Left cardiac atrium (tissue), 4 donors: ENCODE measurements at regions not wholly inside any gene's neighbourhood (a gene's known extent, or its start where the extent isn't known, plus 50 kb on each side); places are given as distances from the start of the nearest gene placed in this dataset.

Source experiments
- ATAC-seq, 2 donors: fragments of 200-7000 bp; cut with Tn5 transposase; one replicate each; pipeline ENCODE4 v1.9.1; 2020; ENCODE audit warnings: mild to moderate bottlenecking in 2 of 2, moderate library complexity in 2 of 2
- DNase-seq: peaks from one replicate; pipeline ENCODE4 v3.0.0-alpha.2; 2020
- intact Hi-C, 2 donors: fragments of 100-400 bp; cut with DNase I; formaldehyde crosslinking; loops; one replicate each; pipeline versions ENCODE4 v1.14.1 to v1.15.1; 2022 to 2023
- donor health status: DM: no; HTN: yes; CAD: no.
- donor health status: DM: no; HTN: yes; CAD: no; lungs with severe emphysema.
- donor health status: DM: yes; HTN: yes; CAD: no.
- donor health status: Dilated cardiomyopathy.

GRCh38 chr2:139260052-139260430 is 479.9 kb upstream of the NXPH2 start:
- no peak for ATAC-seq
- intact Hi-C loops = no loop called here
- DNase-seq = no peak

GRCh38 chr2:139259422-139260051 is 479.3 kb upstream of the NXPH2 start:
- intact Hi-C loops = no loop called here
- no peak for ATAC-seq
- no peak for DNase-seq

- no peak for DNase-seq
- intact Hi-C loops = no loop called here
- no peak for ATAC-seq
Observed at GRCh38 chr2:139241286-139241685, 461.1 kb upstream of the NXPH2 start.

DNA sequence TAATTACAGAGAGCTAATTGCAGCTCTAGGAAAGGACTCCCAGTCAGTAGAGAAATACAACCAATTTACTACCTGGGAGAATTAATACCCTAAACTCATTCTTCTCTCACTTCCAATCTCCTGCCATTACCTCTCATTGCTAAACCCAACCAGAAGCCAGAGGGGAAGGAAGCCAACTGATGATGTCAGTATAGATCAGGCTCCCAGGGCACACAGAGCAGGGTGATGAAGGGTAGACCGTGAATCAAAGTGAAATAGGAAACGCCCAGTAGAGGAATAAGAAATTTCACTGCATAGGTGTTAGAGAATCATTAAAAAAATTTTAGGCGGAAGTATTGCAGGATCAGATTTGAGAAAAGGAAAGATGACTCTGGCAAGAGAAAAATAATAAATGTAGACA is 456.8 kb upstream of the NXPH2 start:
- ATAC-seq = no peak
- intact Hi-C loops = no loop called here
- DNase-seq = no peak

- DNase-seq (no peak), ATAC-seq (no peak)
- intact Hi-C loops = no loop called here
Observed at GRCh38 chr2:139230881-139231280, 450.7 kb upstream of the NXPH2 start.

GRCh38 chr2:139228276-139228675 is 448.1 kb upstream of the NXPH2 start:
- DNase-seq (no peak), ATAC-seq (no peak)
- intact Hi-C loops = no loop called here

DNA sequence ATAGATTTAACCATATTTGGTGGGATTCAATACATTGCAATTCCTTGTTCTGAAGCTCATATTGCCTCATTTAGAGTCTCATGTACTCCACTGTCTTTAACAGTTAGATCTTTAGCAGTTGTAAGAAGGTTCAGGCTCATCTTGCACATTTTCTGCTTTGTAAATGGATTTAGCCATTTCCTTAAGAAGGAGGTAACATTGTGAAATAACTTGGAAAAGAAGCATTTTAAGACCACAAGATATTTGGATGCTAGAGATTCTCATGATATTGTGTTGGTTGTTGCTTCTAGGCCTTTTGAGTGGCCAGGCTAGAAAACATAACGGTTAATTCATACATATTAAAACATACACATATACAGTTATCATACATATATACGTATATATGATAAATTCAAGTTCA is 445.8 kb upstream of the NXPH2 start:
- intact Hi-C loops = no loop called here

DNA sequence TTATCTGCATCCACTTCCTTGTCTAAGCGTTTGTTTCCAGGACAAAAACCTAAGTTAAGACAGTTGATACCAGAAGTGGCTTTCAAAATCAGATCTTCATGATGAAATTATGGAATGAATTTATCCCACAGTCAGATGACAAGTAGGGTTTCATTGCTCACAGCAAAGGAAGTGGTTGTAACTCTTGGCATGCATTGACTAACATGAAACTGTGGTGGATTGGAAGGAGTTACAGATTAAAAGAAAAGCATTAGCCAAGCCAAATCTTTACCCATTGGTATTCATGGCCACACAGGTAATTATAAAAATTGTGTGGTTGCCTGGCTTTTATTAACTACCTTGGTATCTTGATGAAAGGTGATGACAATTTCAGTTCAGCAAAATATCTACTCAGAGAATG is 438.0 kb upstream of the NXPH2 start:
- ATAC-seq (no peak), DNase-seq (no peak)
- intact Hi-C loops = no loop called here

More for the DNA sequence above, 445.8 kb upstream of the NXPH2 start:
- DNase-seq = no peak
- no peak for ATAC-seq

- intact Hi-C loops = no loop called here
- DNase-seq (no peak), ATAC-seq (no peak)
Observed at GRCh38 chr2:139217641-139218040, 437.5 kb upstream of the NXPH2 start.

DNA sequence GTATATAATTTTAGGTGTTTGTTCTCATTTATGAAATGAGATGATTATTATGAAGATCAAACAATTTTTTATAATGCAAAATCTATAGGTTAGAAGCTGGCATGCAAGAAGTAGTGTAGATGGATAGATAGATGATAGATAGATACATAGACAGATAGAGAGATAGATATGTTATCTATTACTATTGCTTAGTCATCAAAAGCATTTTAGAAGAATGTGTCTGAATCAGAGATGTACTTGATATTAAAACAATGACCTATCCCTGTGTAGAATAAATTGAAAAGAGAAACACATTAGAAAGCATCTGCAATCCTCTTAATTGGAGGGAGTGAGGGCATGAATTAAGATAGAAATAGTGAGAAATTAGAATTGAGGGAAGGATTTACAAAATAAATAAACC is 436.2 kb upstream of the NXPH2 start:
- intact Hi-C loops = no loop called here
- no peak for ATAC-seq

DNA sequence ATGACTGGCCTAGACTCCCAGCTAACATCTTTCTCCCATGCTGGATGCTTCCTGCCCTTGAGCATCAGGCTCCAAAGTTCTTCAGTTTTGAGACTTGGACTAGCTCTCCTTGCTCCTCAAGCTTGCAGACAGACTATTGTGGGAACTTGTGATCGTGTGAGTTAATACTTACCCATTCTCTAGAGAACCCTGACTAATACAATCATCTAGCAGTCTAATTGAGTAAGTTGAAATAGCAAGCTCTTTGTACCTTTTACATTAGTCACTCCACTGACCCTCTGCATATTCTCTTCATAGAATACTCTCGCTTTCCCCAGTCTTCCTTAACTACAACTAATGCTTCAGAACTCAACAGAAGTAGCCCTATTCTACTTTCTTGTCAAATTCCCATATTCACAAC is 434.6 kb upstream of the NXPH2 start:
- intact Hi-C loops = no loop called here
- no peak for ATAC-seq

More for the DNA sequence above, 436.2 kb upstream of the NXPH2 start:
- DNase-seq = no peak

DNA sequence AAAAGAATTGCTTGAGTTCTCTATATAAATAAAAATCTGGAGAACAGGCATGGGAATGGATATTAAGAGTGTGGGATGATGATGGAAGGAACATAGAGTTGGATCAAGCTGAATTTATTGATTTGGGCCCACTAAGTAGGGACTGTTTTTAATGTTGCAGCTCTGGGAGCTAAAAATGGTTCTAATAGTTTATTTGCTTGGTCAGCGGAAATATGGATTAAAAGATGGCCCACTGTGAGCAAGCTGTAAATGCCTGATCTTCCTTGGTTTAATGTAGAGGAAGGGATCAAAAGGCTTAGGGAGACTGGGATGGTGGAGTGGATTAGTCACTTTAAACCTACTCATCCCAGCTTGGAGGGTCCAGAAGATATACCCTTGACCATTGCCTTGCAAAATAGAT is 429.4 kb upstream of the NXPH2 start:
- no peak for ATAC-seq

More for the DNA sequence above, 434.6 kb upstream of the NXPH2 start:
- no peak for DNase-seq

DNA sequence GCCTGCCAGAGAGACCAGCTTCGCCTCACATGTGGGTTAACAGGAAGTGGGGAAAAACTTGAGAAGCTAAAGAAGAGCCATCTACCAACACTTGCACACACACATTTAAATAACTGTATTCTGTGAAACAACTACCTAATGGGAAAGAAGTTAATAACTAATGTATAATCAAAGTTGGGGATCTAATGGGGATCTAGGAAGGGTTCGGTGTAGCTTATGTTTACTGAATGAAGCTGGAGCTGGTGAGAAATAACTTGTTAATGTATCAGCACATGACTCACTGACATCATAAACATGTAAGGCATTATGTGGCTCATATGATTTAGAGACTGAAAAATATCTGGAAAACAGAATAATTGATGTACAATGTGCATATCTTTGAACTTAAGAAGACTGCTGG is 421.3 kb upstream of the NXPH2 start:
- no peak for DNase-seq
- ATAC-seq = no peak
- intact Hi-C loops = no loop called here

More for the DNA sequence above, 429.4 kb upstream of the NXPH2 start:
- DNase-seq = no peak
- intact Hi-C loops = no loop called here

DNA sequence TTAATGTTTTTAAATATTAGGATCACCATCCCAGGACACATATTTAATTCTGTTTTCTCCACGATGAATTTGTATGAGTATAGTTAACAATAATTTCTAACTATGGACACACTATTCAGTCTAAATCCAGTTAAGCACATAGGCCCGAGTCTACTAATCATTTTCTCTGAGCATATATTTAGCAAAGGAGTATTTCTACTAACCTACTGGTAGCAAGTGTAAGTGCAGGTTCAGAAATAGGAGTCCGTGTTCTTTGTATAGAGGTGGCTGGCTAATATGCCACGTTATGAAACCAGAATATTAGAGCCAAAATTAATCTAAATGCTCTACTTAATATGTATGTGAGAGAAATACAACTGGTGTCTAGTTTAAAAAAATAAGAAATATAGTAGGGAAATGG is 416.6 kb upstream of the NXPH2 start:
- intact Hi-C loops = no loop called here
- DNase-seq (no peak), ATAC-seq (no peak)

- intact Hi-C loops = no loop called here
- no peak for DNase-seq
- no peak for ATAC-seq
Observed at GRCh38 chr2:139194546-139194945, 414.4 kb upstream of the NXPH2 start.

GRCh38 chr2:139177041-139177440 is 396.9 kb upstream of the NXPH2 start:
- DNase-seq (no peak), ATAC-seq (no peak)
- intact Hi-C loops = no loop called here

- no peak for DNase-seq
- no peak for ATAC-seq
- intact Hi-C loops = no loop called here
Observed at GRCh38 chr2:139175510-139175909, 395.3 kb upstream of the NXPH2 start.

- DNase-seq (no peak), ATAC-seq (no peak)
- intact Hi-C loops = no loop called here
Observed at GRCh38 chr2:139170406-139170805, 390.2 kb upstream of the NXPH2 start.

DNA sequence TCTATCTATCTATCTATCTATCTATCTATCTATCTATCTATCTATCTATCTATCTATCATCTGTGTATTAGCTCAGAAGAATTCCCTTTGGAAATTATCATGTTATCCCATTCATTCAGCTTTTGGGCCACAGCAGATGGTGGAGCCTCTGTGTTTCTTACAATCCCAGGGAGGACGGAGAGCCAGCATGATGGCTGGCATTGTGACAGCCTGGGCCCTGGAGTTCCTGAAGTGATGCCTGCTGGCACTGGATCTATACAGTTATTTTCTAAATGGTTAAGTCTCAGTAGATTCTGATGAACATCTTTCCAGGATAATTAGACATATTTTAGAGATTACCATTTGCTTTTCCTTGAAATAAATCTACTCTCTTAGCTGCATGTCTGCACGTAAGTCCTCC is 385.4 kb upstream of the NXPH2 start:
- no peak for DNase-seq

GRCh38 chr2:139165041-139165440 is 384.9 kb upstream of the NXPH2 start:
- DNase-seq (no peak), ATAC-seq (no peak)
- intact Hi-C loops = no loop called here

More for the DNA sequence above, 385.4 kb upstream of the NXPH2 start:
- intact Hi-C loops = no loop called here
- no peak for ATAC-seq

DNA sequence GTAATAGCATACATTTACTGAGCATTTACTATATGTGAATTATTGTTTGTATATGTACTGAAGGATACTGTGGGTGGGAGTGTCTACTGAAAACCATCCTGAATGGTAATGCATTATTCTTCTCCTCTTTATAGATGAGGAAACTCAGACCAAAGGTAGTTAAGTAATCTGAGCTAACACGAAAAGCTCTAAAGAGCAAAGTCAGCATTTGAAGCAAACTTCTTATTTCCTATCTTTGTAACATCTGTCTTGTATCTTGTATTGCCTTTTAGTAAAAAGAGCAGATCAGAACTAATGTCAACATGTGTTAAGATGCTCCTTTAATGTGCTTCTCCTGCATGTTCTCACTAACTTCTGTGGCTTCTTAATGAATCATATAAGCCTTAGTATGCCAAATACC is 382.8 kb upstream of the NXPH2 start:
- intact Hi-C loops = no loop called here
- DNase-seq (no peak), ATAC-seq (no peak)

GRCh38 chr2:139162456-139162855 is 382.3 kb upstream of the NXPH2 start:
- DNase-seq = no peak

More at GRCh38 chr2:139162456-139162855, 382.3 kb upstream of the NXPH2 start:
- intact Hi-C loops = no loop called here
- no peak for ATAC-seq
